ENCODE measurements at regions not wholly inside any gene's neighbourhood (a gene's known extent, or its start where the extent isn't known, plus 50 kb on each side); places are given as distances from the start of the nearest gene placed in this dataset.
A peak's percentile ranks its signal among the peaks of the same experiment; 100 is the strongest.
"Not testable (repeated sequence)": the region's sequence is repeated elsewhere in the genome, so short reads cannot be mapped to it uniquely, and the experiment has no call there.

- H3K4me3 ChIP-seq (ENCODE audit: low read depth, low read length), result no peak overlapping the region
- DNase-seq (ENCODE audit: low read depth), result no peak
- TF ChIP-seq CTCF (IDR thresholded peaks at IDR 0.05; ENCODE audit: insufficient read depth, low read length), result peak; percentile 40
These were observed 54.4 kb upstream of the JAK1 start for GRCh38 chr1:65020774-65021173.

GRCh38 chr1:65021795-65022194 lies 55.4 kb upstream of the JAK1 start:
- no peak for TF ChIP-seq CTCF (IDR thresholded peaks at IDR 0.05; ENCODE audit: insufficient read depth, low read length)
- no peak for DNase-seq (ENCODE audit: low read depth)
- H3K4me3 ChIP-seq (ENCODE audit: low read depth, low read length), result no peak overlapping the region

GRCh38 chr1:65022216-65022615 lies 55.9 kb upstream of the JAK1 start:
- TF ChIP-seq CTCF (IDR thresholded peaks at IDR 0.05; ENCODE audit: insufficient read depth, low read length), result no peak
- no peak overlapping the region for H3K4me3 ChIP-seq (ENCODE audit: low read depth, low read length)
- no peak for DNase-seq (ENCODE audit: low read depth)

- TF ChIP-seq CTCF (IDR thresholded peaks at IDR 0.05; ENCODE audit: insufficient read depth, low read length), result no peak
- H3K4me3 ChIP-seq (ENCODE audit: low read depth, low read length), result no peak overlapping the region
- DNase-seq (ENCODE audit: low read depth), result no peak
These were observed 59.4 kb upstream of the JAK1 start for GRCh38 chr1:65025794-65026193.

GRCh38 chr1:65026235-65026634 lies 59.9 kb upstream of the JAK1 start:
- TF ChIP-seq CTCF (IDR thresholded peaks at IDR 0.05; ENCODE audit: insufficient read depth, low read length), result no peak

GRCh38 chr1:65027666-65028358 lies 61.5 kb upstream of the JAK1 start:
- no peak overlapping the region for H3K4me3 ChIP-seq (ENCODE audit: low read depth, low read length)
- no peak for TF ChIP-seq CTCF (IDR thresholded peaks at IDR 0.05; ENCODE audit: insufficient read depth, low read length)
- no peak for DNase-seq (ENCODE audit: low read depth)

More at GRCh38 chr1:65026235-65026634, 59.9 kb upstream of the JAK1 start:
- no peak overlapping the region for H3K4me3 ChIP-seq (ENCODE audit: low read depth, low read length)
- DNase-seq (ENCODE audit: low read depth), result no peak

- not testable (repeated sequence) for H3K4me3 ChIP-seq (ENCODE audit: low read depth, low read length); DNase-seq (ENCODE audit: low read depth)
These were observed 63.1 kb upstream of the JAK1 start for GRCh38 chr1:65029434-65029833.

- not testable (repeated sequence) for H3K4me3 ChIP-seq (ENCODE audit: low read depth, low read length); DNase-seq (ENCODE audit: low read depth)
These were observed 68.5 kb upstream of the JAK1 start for GRCh38 chr1:65034879-65035278.
